GM23248 (cell line): ENCODE measurements at regions not wholly inside any gene's neighbourhood (a gene's known extent, or its start where the extent isn't known, plus 50 kb on each side); places are given as distances from the start of the nearest gene placed in this dataset.
A peak's percentile ranks its signal among the peaks of the same experiment; 100 is the strongest.

Source experiments
- DNase-seq: peaks from one replicate; pipeline ENCODE4 v3.0.0-alpha.2; 2015
- H2AFZ ChIP-seq: fragments of 200-600 bp; sonication (generic); 2 replicates; pipeline ENCODE4 v1.6.1; 2016; ENCODE audit warnings: antibody characterized with exemption
- H3F3A ChIP-seq: fragments of 200-600 bp; sonication (generic); 2 replicates; pipeline ENCODE4 v1.6.1; 2016; ENCODE audit warnings: mild to moderate bottlenecking, antibody characterized with exemption, mixed run types; ENCODE audit not compliant: insufficient read depth
- H3K27ac ChIP-seq: fragments of 200-600 bp; sonication (generic); 2 replicates; pipeline ENCODE4 v1.5.1; 2016; ENCODE audit warnings: mild to moderate bottlenecking
- H3K27me3 ChIP-seq: fragments of 200-600 bp; sonication (generic); replicated peaks from 2 replicates; pipeline ENCODE4 v1.6.1; 2016; ENCODE audit warnings: mild to moderate bottlenecking; ENCODE audit not compliant: insufficient read depth
- H3K36me3 ChIP-seq: fragments of 200-600 bp; sonication (generic); 2 replicates; pipeline ENCODE4 v1.6.1; 2016; ENCODE audit warnings: low read depth, mild to moderate bottlenecking
- H3K4me1 ChIP-seq: fragments of 200-600 bp; sonication (generic); 2 replicates; pipeline ENCODE4 v1.6.1; 2016; ENCODE audit warnings: mild to moderate bottlenecking; ENCODE audit not compliant: insufficient read depth
- H3K4me2 ChIP-seq: fragments of 200-600 bp; sonication (generic); one replicate; pipeline ENCODE4 v1.6.1; 2016; ENCODE audit warnings: mild to moderate bottlenecking; ENCODE audit not compliant: unreplicated experiment
- H3K4me3 ChIP-seq: fragments of 200-600 bp; sonication (generic); 2 replicates; pipeline ENCODE4 v1.5.1; 2016; ENCODE audit warnings: mild to moderate bottlenecking
- H3K79me2 ChIP-seq: fragments of 200-600 bp; sonication (generic); 2 replicates; pipeline ENCODE4 v1.6.1; 2016; ENCODE audit warnings: mild to moderate bottlenecking; ENCODE audit not compliant: insufficient read depth
- H3K9ac ChIP-seq: fragments of 200-600 bp; sonication (generic); 2 replicates; pipeline ENCODE4 v1.6.1; 2016; ENCODE audit warnings: mild to moderate bottlenecking
- H3K9me2 ChIP-seq: fragments of 200-600 bp; sonication (generic); 2 replicates; pipeline ENCODE4 v1.6.1; 2016; ENCODE audit warnings: mixed run types, mild to moderate bottlenecking, moderate library complexity; ENCODE audit not compliant: insufficient read depth
- H3K9me3 ChIP-seq: fragments of 200-600 bp; sonication (generic); one replicate; pipeline ENCODE4 v1.6.1; 2017; ENCODE audit warnings: low read depth
- H4K20me1 ChIP-seq: fragments of 200-600 bp; sonication (generic); 2 replicates; pipeline ENCODE4 v1.6.0; 2016; ENCODE audit not compliant: insufficient read depth
- EZH2 ChIP-seq: fragments of 200-600 bp; sonication (generic); IDR thresholded peaks from 2 replicates; pipeline ENCODE4 v1.6.1; 2018; ENCODE audit warnings: antibody characterized with exemption, mild to moderate bottlenecking; ENCODE audit not compliant: insufficient read depth, poor library complexity, severe bottlenecking
- EZH2phosphoT487 ChIP-seq: fragments of 200-600 bp; sonication (generic); IDR thresholded peaks from 2 replicates; pipeline ENCODE4 v1.6.1; 2018; ENCODE audit warnings: antibody characterized with exemption, moderate library complexity, mild to moderate bottlenecking, low read depth; ENCODE audit not compliant: insufficient read depth
- WGBS, 2 experiments: methylation state at CpG; one replicate each; pipeline ENCODE4 v1.1.6; 2015 to 2017; ENCODE audit warnings: low lambda C conversion rate in 2 of 2, low coverage in 1 of 2; ENCODE audit errors: missing lambda C conversion rate in 2 of 2; 5-methylcytosine and 5-hydroxymethylcytosine counted together
- in situ Hi-C: fragments of 300-500 bp; cut with MboI; formaldehyde crosslinking; loops from 2 replicates; pipeline ENCODE4 v1.15.0; 2020

- Histone ChIP-seq H3K9ac (no peak overlapping the region), H3K36me3 (no peaks in the 10 kb centered on the region), H3K4me3 (no peak overlapping the region), H3K27ac (no peak overlapping the region), H3K4me2 (no peak overlapping the region), H3K9me2 (no peaks in the 10 kb centered on the region), H3K9me3 (no peaks in the 10 kb centered on the region), H3K27me3 (no peaks in the 10 kb centered on the region), H2AFZ (no peak overlapping the region), H3K4me1 (no peaks in the 10 kb centered on the region), H3F3A (no peaks in the 10 kb centered on the region), H4K20me1 (no peaks in the 10 kb centered on the region), H3K79me2 (no peaks in the 10 kb centered on the region)
- 60 to 74% methylated on average over 1 of the region's 1 CpG for WGBS, 2 experiments
- no peak for DNase-seq
- in situ Hi-C loops: no loop called here
- TF ChIP-seq EZH2 (no peak), EZH2phosphoT487 (no peak)
Measured at GRCh38 chr1:219105893-219106292, 67.8 kb upstream of the LYPLAL1 start.

DNA sequence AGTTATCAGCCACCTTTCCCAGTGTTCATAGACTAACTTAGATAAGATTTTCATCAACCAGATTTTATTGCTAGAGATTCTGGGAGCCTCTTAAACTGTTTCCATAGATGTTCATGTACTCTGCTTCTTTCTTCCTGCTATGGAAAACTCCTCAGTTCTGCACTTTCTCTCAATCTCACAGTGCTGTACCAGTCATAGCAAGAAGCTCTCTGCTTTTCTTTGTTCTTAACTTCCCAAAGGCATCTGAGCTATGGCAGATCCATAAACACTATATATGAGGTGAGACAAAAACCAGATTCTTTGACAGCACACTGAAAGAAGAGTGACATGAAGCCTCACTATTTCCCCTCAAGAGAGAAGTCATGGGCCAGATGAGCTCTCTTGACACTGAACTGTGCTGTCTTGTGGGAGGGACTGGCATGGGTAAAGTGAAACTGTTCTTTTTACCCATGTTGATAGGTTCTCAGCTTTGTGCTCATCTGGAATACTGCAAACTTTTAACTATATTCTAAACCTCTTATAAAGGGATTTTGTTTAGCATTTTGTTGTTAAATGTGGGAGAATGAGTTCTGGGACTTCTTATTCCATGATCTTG lies 64.2 kb upstream of the LYPLAL1 start:
- Histone ChIP-seq H3K9me3 (no peaks in the 10 kb centered on the region), H4K20me1 (no peaks in the 10 kb centered on the region), H3K27ac (no peak overlapping the region), H3K4me2 (no peak overlapping the region), H3K79me2 (no peaks in the 10 kb centered on the region), H3K9ac (no peak overlapping the region), H3K27me3 (no peaks in the 10 kb centered on the region), H3K9me2 (no peaks in the 10 kb centered on the region), H3K4me3 (no peak overlapping the region), H3K4me1 (no peaks in the 10 kb centered on the region), H2AFZ (no peak overlapping the region), H3F3A (no peaks in the 10 kb centered on the region), H3K36me3 (no peaks in the 10 kb centered on the region)
- no peak for TF ChIP-seq EZH2phosphoT487
- no peak for TF ChIP-seq EZH2
- in situ Hi-C loops: no loop called here
- DNase-seq: no peak

GRCh38 chr1:219113261-219113660 lies 60.4 kb upstream of the LYPLAL1 start:
- Histone ChIP-seq H3K4me2 (no peak overlapping the region), H2AFZ (no peak overlapping the region), H3K9me2 (no peaks in the 10 kb centered on the region), H3K27me3 (no peaks in the 10 kb centered on the region), H3K4me1 (no peaks in the 10 kb centered on the region), H3K9me3 (no peaks in the 10 kb centered on the region), H3F3A (no peaks in the 10 kb centered on the region), H3K4me3 (no peak overlapping the region), H3K36me3 (no peaks in the 10 kb centered on the region), H4K20me1 (no peaks in the 10 kb centered on the region), H3K79me2 (no peaks in the 10 kb centered on the region), H3K9ac (no peak overlapping the region), H3K27ac (no peak overlapping the region)
- DNase-seq: no peak
- in situ Hi-C loops: no loop called here
- TF ChIP-seq EZH2phosphoT487: no peak
- no peak for TF ChIP-seq EZH2

DNA sequence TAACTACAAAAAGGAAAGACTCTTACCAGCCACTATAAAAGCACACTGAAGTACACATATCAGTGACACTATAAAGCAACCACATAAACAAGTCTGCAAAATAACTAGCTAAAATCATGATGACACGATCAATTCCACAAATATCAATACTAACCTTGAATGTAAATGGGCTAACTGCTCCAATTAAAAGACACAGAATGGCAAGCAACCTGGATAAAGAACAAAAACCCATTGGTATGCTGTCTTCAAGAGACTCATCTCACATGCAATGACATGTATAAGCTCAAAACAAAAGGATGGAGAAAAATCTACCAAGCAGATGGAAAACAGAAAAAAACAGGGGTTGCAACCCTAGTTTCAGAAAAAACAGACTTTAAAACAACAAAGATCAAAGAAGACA lies 59.7 kb upstream of the LYPLAL1 start:
- Histone ChIP-seq H3K27me3 (no peaks in the 10 kb centered on the region), H3K4me2 (no peak overlapping the region), H3K79me2 (no peaks in the 10 kb centered on the region), H3F3A (no peaks in the 10 kb centered on the region), H3K4me3 (no peak overlapping the region), H2AFZ (no peak overlapping the region), H3K9me2 (no peaks in the 10 kb centered on the region), H3K9ac (no peak overlapping the region), H3K4me1 (no peaks in the 10 kb centered on the region), H3K36me3 (no peaks in the 10 kb centered on the region), H4K20me1 (no peaks in the 10 kb centered on the region), H3K27ac (no peak overlapping the region), H3K9me3 (no peaks in the 10 kb centered on the region)
- no peak for DNase-seq
- in situ Hi-C loops: no loop called here
- TF ChIP-seq EZH2phosphoT487 (no peak), EZH2 (no peak)
- WGBS, 2 experiments: 82 to 90% methylated on average over 1 of the region's 1 CpG

DNA sequence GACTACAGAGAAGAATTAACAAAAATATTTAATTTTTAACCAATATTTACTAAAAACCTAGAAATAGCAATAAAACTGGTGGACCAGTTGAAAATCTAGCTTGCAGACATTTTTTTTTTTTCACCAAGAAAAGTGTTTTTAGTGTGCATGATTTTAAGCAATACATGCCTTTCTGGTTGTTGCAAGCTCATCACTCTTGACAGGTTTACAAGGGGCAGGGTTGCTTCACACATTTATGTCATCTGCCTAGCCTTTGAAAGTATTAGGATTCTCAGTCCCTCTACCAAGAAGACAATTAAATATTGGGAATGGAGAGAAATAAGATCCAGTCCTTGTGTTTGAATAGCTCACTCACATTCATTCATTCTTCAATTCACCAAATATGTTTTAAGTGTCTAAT lies 53.8 kb upstream of the LYPLAL1 start:
- no peaks in the 10 kb centered on the region for H3K36me3 ChIP-seq
- no peak overlapping the region for H3K9ac ChIP-seq
- no peak overlapping the region for H3K4me3 ChIP-seq
- H3K9me2 ChIP-seq: no peaks in the 10 kb centered on the region
- no peaks in the 10 kb centered on the region for H3K79me2 ChIP-seq
- H3F3A ChIP-seq: peaks cover 21% of the 10 kb centered on the region
- H3K27me3 ChIP-seq: no peaks in the 10 kb centered on the region
- TF ChIP-seq EZH2phosphoT487 (no peak), EZH2 (no peak)
- H3K27ac ChIP-seq: no peak overlapping the region
- peaks cover 25% of the 10 kb centered on the region for H3K4me1 ChIP-seq
- peak; percentile 23 for DNase-seq
- no peaks in the 10 kb centered on the region for H4K20me1 ChIP-seq
- H3K9me3 ChIP-seq: no peaks in the 10 kb centered on the region
- H2AFZ ChIP-seq: no peak overlapping the region
- peak overlapping the region; percentile 74 for H3K4me2 ChIP-seq
- in situ Hi-C loops: no loop called here
